Epithelial cell of esophagus (primary cell): ENCODE measurements at regions not wholly inside any gene's neighbourhood (a gene's known extent, or its start where the extent isn't known, plus 50 kb on each side); places are given as distances from the start of the nearest gene placed in this dataset.

ENCODE experiments used
- DNase-seq: peaks from one replicate; pipeline ENCODE4 v3.0.0; 2010; ENCODE audit warnings: low read depth
- H3K4me3 ChIP-seq: 2 replicates; pipeline ENCODE4 v1.5.1; 2011; ENCODE audit warnings: mild to moderate bottlenecking, low read length, control low read depth
- CTCF ChIP-seq: IDR thresholded peaks from 2 replicates; pipeline ENCODE4 v1.5.1; 2011; ENCODE audit warnings: low read depth, mild to moderate bottlenecking, low read length, control low read depth, inconsistent platforms; ENCODE audit not compliant: insufficient read depth; ENCODE audit errors: missing control alignments

- no peak for TF ChIP-seq CTCF
- no peak overlapping the region for H3K4me3 ChIP-seq
- no peak for DNase-seq
These were observed 56.0 kb downstream of the EN1 start for GRCh38 chr2:118791483-118791882.

- H3K4me3 ChIP-seq, result no peak overlapping the region
- DNase-seq, result no peak
- TF ChIP-seq CTCF, result no peak
These were observed 60.7 kb downstream of the EN1 start for GRCh38 chr2:118786746-118787145.

DNA sequence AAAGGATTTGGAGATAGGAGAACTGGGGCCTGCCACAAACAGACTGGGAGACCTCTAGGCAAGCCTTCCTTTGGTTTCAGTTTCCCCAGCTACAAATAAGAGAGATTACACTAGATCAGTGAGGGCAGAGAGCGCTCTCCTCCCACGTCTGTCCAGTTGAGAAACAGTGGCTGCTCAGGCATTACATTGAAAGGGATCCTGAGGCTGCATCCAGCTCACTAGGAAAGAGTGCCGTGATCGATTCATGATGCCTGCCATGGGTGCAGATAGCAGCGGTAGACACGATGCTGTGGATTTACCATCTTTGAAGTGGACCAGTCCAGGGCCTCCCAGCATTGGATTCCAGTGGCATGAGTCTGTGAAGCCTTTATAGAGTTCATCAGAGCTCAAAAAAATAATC, 62.6 kb downstream of the EN1 start:
- H3K4me3 ChIP-seq, result no peak overlapping the region
- TF ChIP-seq CTCF, result no peak
- DNase-seq, result no peak

DNA sequence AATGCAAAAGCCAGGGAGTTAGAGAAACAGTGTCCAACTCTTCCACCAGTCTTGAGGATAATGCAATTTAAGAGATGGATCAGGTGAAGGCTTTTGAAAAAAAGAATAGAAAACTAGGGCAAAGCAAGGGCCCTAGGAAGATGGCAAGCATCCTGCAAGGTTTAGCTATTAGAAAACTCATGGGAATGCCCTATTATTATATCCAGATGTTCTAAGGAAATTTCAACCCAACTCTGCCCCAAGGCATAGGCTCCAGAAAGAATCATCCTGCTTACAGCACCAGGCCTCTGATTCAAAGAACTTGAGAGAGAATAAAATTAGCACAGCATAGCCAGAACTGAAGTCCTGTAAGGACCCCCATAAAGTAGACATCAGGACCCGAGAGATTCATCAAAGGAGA, 68.1 kb downstream of the EN1 start:
- no peak overlapping the region for H3K4me3 ChIP-seq
- DNase-seq, result no peak
- no peak for TF ChIP-seq CTCF

DNA sequence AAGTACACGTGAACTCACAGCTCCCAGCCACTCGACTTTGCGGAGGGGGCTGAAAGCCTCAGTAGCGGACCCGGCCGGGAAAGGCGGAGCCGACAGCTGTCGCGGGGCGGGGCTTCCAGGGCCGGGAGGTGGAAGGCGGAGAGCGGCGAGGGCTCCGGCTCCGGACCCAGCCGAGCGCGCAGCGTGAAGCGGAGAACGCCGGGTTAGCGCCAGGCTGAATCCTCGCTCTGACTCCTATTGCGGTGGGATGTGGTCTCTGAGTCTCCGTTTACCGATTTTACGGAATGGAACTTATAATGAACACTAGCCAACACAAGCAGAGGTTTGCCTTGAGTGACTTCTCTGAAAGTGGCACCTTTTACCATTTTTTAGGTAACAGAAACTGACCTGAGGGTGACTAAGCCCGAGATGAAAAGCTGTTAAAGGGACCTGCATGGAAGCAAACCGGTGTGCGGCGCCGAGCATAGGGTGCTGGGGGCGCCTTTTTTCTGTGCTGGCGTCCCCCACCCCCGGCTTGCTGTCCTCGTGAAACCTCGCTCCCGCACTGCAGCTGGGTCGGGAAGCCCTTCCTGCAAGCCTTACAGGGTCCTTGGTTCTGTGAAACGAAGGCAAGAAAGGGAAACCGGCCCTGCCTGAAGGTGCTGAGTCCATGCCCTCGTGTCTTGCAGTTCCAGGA, 72.9 kb downstream of the EN1 start:
- H3K4me3 ChIP-seq, result peak overlapping the region; percentile 32
- peak; percentile 41 for DNase-seq
- no peak for TF ChIP-seq CTCF

- no peak for DNase-seq
- TF ChIP-seq CTCF, result no peak
- H3K4me3 ChIP-seq, result no peak overlapping the region
These were observed 73.6 kb downstream of the EN1 start for GRCh38 chr2:118773826-118774225.
